ENCODE measurements at regions not wholly inside any gene's neighbourhood (a gene's known extent, or its start where the extent isn't known, plus 50 kb on each side); places are given as distances from the start of the nearest gene placed in this dataset.

- no peak for TF ChIP-seq CHD7 (IDR thresholded peaks at IDR 0.05; ENCODE audit: insufficient replicate concordance, low read length)
- no peak for TF ChIP-seq KDM1A (IDR thresholded peaks at IDR 0.05; ENCODE audit: borderline replicate concordance, low read length)
- TF ChIP-seq ZNF274 (IDR thresholded peaks at IDR 0.05; ENCODE audit: borderline replicate concordance, extremely low read depth, low read length), result no peak
- no peak for TF ChIP-seq JUN (IDR thresholded peaks at IDR 0.05; ENCODE audit: low read depth, low read length)
- TF ChIP-seq HDAC2 (IDR thresholded peaks at IDR 0.05; ENCODE audit: borderline replicate concordance in 1 of 2, low read depth in 2 of 2, low read length in 2 of 2), result no peak
- TF ChIP-seq EZH2 (IDR thresholded peaks at IDR 0.05; ENCODE audit: low read depth, low read length, severe bottlenecking), result no peak
Measured at GRCh38 chrY:13094904-13095600, 190.4 kb downstream of the DDX3Y start (continued).
